Mucosa of rectum (tissue), 2 donors: ENCODE measurements at regions not wholly inside any gene's neighbourhood (a gene's known extent, or its start where the extent isn't known, plus 50 kb on each side); places are given as distances from the start of the nearest gene placed in this dataset.
"Not testable (repeated sequence)": the region's sequence is repeated elsewhere in the genome, so short reads cannot be mapped to it uniquely, and the experiment has no call there.

Source experiments
- H3K27ac ChIP-seq, 2 donors: one replicate each; pipeline ENCODE4 v1.7.0; 2013; ENCODE audit warnings: inconsistent platforms in 2 of 2, low read depth in 2 of 2, low read length in 2 of 2
- H3K27me3 ChIP-seq, 2 donors: one replicate each; pipeline ENCODE4 v1.7.0; 2013; ENCODE audit warnings: low read length in 2 of 2; ENCODE audit not compliant: control insufficient read depth in 2 of 2, insufficient read depth in 2 of 2
- H3K36me3 ChIP-seq, 2 donors: one replicate each; pipeline ENCODE4 v1.7.0; 2013; ENCODE audit warnings: low read length in 2 of 2; ENCODE audit not compliant: control insufficient read depth in 2 of 2, insufficient read depth in 2 of 2
- H3K4me1 ChIP-seq, 2 donors: one replicate each; pipeline ENCODE4 v1.7.0; 2013; ENCODE audit warnings: low read length in 2 of 2, mild to moderate bottlenecking in 1 of 2; ENCODE audit not compliant: control insufficient read depth in 2 of 2, insufficient read depth in 2 of 2
- H3K4me3 ChIP-seq, 2 donors: one replicate each; pipeline ENCODE4 v1.7.0; 2013; ENCODE audit warnings: low read length in 2 of 2
- H3K9ac ChIP-seq, 2 donors: one replicate each; pipeline ENCODE4 v1.7.0; 2013; ENCODE audit warnings: low read length in 2 of 2, low read depth in 1 of 2, mild to moderate bottlenecking in 1 of 2
- H3K9me3 ChIP-seq, 2 donors: one replicate each; pipeline ENCODE4 v1.7.0; 2013; ENCODE audit warnings: low read length in 2 of 2; ENCODE audit not compliant: control insufficient read depth in 2 of 2
- donor health status: healthy.
- donor health status: Normal muscosa, but diverticular disease.

GRCh38 chr12:47316609-47317049, 236.9 kb upstream of the AMIGO2 start:
- Histone ChIP-seq H3K27me3 (no peaks in the 10 kb centered on the region), H3K9me3 (no peaks in the 10 kb centered on the region), H3K4me1 (peaks cover 0 to 4% of the 10 kb centered on the region in 2 donors), H3K4me3 (no peak overlapping the region), H3K9ac (no peak overlapping the region), H3K27ac (peak overlapping the region in 1 of 2 donors; percentile 35), H3K36me3 (no peaks in the 10 kb centered on the region)

- no peaks in the 10 kb centered on the region for H3K36me3 ChIP-seq
- H3K27ac ChIP-seq: no peak overlapping the region
- no peaks in the 10 kb centered on the region for H3K27me3 ChIP-seq
- H3K4me3 ChIP-seq: no peak overlapping the region
- H3K9me3 ChIP-seq: no peaks in the 10 kb centered on the region
- H3K9ac ChIP-seq: no peak overlapping the region
- H3K4me1 ChIP-seq: peaks cover 0 to 4% of the 10 kb centered on the region in 2 donors
Observed at GRCh38 chr12:47314996-47315395, 235.2 kb upstream of the AMIGO2 start.

GRCh38 chr12:47312808-47313426, 233.2 kb upstream of the AMIGO2 start:
- H3K36me3 ChIP-seq: no peaks in the 10 kb centered on the region
- peaks cover 0 to 4% of the 10 kb centered on the region in 2 donors for H3K4me1 ChIP-seq
- H3K9me3 ChIP-seq: no peaks in the 10 kb centered on the region
- no peaks in the 10 kb centered on the region for H3K27me3 ChIP-seq
- H3K4me3 ChIP-seq: no peak overlapping the region
- H3K27ac ChIP-seq: no peak overlapping the region
- no peak overlapping the region for H3K9ac ChIP-seq

- Histone ChIP-seq H3K9ac (no peak overlapping the region), H3K36me3 (no peaks in the 10 kb centered on the region), H3K9me3 (no peaks in the 10 kb centered on the region), H3K4me3 (no peak overlapping the region), H3K27me3 (no peaks in the 10 kb centered on the region), H3K4me1 (peaks cover 3 to 7% of the 10 kb centered on the region in 2 donors), H3K27ac (no peak overlapping the region)
Observed at GRCh38 chr12:47312147-47312546, 232.4 kb upstream of the AMIGO2 start.

GRCh38 chr12:47311568-47311967, 231.8 kb upstream of the AMIGO2 start:
- no peaks in the 10 kb centered on the region for H3K27me3 ChIP-seq
- peaks cover 3% of the 10 kb centered on the region in 2 donors for H3K4me1 ChIP-seq
- no peaks in the 10 kb centered on the region for H3K9me3 ChIP-seq
- H3K27ac ChIP-seq: no peak overlapping the region
- H3K4me3 ChIP-seq: no peak overlapping the region
- H3K9ac ChIP-seq: no peak overlapping the region
- H3K36me3 ChIP-seq: no peaks in the 10 kb centered on the region

GRCh38 chr12:47311010-47311409, 231.3 kb upstream of the AMIGO2 start:
- peaks cover 3% of the 10 kb centered on the region in 2 donors for H3K4me1 ChIP-seq
- H3K9ac ChIP-seq: no peak overlapping the region
- H3K27ac ChIP-seq: no peak overlapping the region
- H3K27me3 ChIP-seq: no peaks in the 10 kb centered on the region
- no peak overlapping the region for H3K4me3 ChIP-seq
- H3K36me3 ChIP-seq: no peaks in the 10 kb centered on the region
- H3K9me3 ChIP-seq: no peaks in the 10 kb centered on the region

- no peaks in the 10 kb centered on the region for H3K36me3 ChIP-seq
- H3K27me3 ChIP-seq: no peaks in the 10 kb centered on the region
- H3K9me3 ChIP-seq: no peaks in the 10 kb centered on the region
Observed at GRCh38 chr12:47308672-47309071, 228.9 kb upstream of the AMIGO2 start.

GRCh38 chr12:47307680-47308399, 228.1 kb upstream of the AMIGO2 start:
- H3K4me1 ChIP-seq: peaks cover 3% of the 10 kb centered on the region in 2 donors
- peak overlapping the region in 1 of 2 donors; percentile 35 for H3K9ac ChIP-seq
- H3K36me3 ChIP-seq: no peaks in the 10 kb centered on the region
- no peaks in the 10 kb centered on the region for H3K9me3 ChIP-seq
- no peaks in the 10 kb centered on the region for H3K27me3 ChIP-seq
- H3K4me3 ChIP-seq: peak overlapping the region; percentile 34 to 59
- H3K27ac ChIP-seq: no peak overlapping the region

More at GRCh38 chr12:47308672-47309071, 228.9 kb upstream of the AMIGO2 start:
- Histone ChIP-seq H3K4me3 (no peak overlapping the region), H3K4me1 (peaks cover 3% of the 10 kb centered on the region in 2 donors), H3K9ac (no peak overlapping the region), H3K27ac (no peak overlapping the region)

- not testable (repeated sequence) for H3K27ac ChIP-seq, H3K27me3 ChIP-seq, H3K9me3 ChIP-seq, H3K36me3 ChIP-seq, H3K4me1 ChIP-seq
- Histone ChIP-seq H3K4me3 (peak overlapping the region; percentile 34 to 59), H3K9ac (peak overlapping the region in 1 of 2 donors; percentile 35)
Observed at GRCh38 chr12:47306773-47307679, 227.3 kb upstream of the AMIGO2 start.

- Histone ChIP-seq H3K4me3 (no peak overlapping the region), H3K4me1 (peaks cover 3% of the 10 kb centered on the region in 2 donors), H3K27me3 (no peaks in the 10 kb centered on the region), H3K9ac (no peak overlapping the region), H3K27ac (no peak overlapping the region), H3K36me3 (no peaks in the 10 kb centered on the region), H3K9me3 (no peaks in the 10 kb centered on the region)
Observed at GRCh38 chr12:47306130-47306529, 226.4 kb upstream of the AMIGO2 start.
